GM13976 (cell line): ENCODE measurements at regions not wholly inside any gene's neighbourhood (a gene's known extent, or its start where the extent isn't known, plus 50 kb on each side); places are given as distances from the start of the nearest gene placed in this dataset.

ENCODE experiments used
- DNase-seq: peaks from one replicate; pipeline ENCODE4 v3.0.0; 2012; ENCODE audit warnings: low spot score
- CTCF ChIP-seq: IDR thresholded peaks from 2 replicates; pipeline ENCODE4 v1.5.1; 2012; ENCODE audit warnings: borderline replicate concordance, mild to moderate bottlenecking; ENCODE audit not compliant: insufficient read depth; ENCODE audit errors: extremely low read depth, missing control alignments, control extremely low read depth
- in situ Hi-C: fragments of 300-500 bp; cut with MboI; formaldehyde crosslinking; loops from one replicate; pipeline ENCODE4 v1.12.0; 2022; ENCODE audit warnings: low sequenced_read_pairs, mixed read lengths, inconsistent platforms; ENCODE audit not compliant: unreplicated experiment

DNA sequence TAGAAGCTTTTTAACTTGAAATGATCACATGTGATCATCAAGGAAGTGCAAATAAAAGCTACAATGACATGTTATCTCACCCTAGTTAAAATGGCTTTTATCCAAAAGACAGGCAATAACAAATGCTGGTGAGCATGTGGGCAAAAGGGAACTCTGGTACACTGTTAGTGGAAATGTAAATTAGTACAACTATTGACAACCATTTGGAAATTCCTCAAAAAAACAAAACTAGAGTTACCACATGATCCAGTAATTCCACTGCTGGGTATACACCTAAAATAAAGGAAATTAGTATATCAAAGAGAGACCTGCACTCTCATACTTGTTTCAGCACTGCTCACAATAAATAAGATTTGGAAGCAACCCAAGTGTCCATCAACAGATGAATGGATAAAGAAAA, 108.7 kb downstream of the HTR1B start:
- TF ChIP-seq CTCF: no peak
- in situ Hi-C loops: no loop called here
- no peak for DNase-seq

- in situ Hi-C loops: no loop called here
Measured at GRCh38 chr6:77353129-77353528, 110.2 kb downstream of the HTR1B start.

GRCh38 chr6:77341058-77341986, 122.0 kb downstream of the HTR1B start:
- in situ Hi-C loops: no loop called here
- TF ChIP-seq CTCF: no peak

More at GRCh38 chr6:77353129-77353528, 110.2 kb downstream of the HTR1B start:
- TF ChIP-seq CTCF: no peak
- DNase-seq: no peak

GRCh38 chr6:77340331-77340730, 123.0 kb downstream of the HTR1B start:
- in situ Hi-C loops: no loop called here
- no peak for TF ChIP-seq CTCF
- DNase-seq: no peak

More at GRCh38 chr6:77341058-77341986, 122.0 kb downstream of the HTR1B start:
- no peak for DNase-seq

GRCh38 chr6:77339926-77340325, 123.4 kb downstream of the HTR1B start:
- no peak for DNase-seq
- TF ChIP-seq CTCF: no peak
- in situ Hi-C loops: no loop called here

- no peak for TF ChIP-seq CTCF
- in situ Hi-C loops: no loop called here
- DNase-seq: no peak
Measured at GRCh38 chr6:77337392-77337791, 125.9 kb downstream of the HTR1B start.
